GM19452 (cell line): ENCODE measurements at regions not wholly inside any gene's neighbourhood (a gene's known extent, or its start where the extent isn't known, plus 50 kb on each side); places are given as distances from the start of the nearest gene placed in this dataset.
"Not testable (repeated sequence)": the region's sequence is repeated elsewhere in the genome, so short reads cannot be mapped to it uniquely, and the experiment has no call there.

Source experiments
- ATAC-seq: cut with Tn5 transposase; IDR thresholded peaks from one replicate; pipeline ENCODE4 v1.9.1; 2021; ENCODE audit not compliant: unreplicated experiment

DNA sequence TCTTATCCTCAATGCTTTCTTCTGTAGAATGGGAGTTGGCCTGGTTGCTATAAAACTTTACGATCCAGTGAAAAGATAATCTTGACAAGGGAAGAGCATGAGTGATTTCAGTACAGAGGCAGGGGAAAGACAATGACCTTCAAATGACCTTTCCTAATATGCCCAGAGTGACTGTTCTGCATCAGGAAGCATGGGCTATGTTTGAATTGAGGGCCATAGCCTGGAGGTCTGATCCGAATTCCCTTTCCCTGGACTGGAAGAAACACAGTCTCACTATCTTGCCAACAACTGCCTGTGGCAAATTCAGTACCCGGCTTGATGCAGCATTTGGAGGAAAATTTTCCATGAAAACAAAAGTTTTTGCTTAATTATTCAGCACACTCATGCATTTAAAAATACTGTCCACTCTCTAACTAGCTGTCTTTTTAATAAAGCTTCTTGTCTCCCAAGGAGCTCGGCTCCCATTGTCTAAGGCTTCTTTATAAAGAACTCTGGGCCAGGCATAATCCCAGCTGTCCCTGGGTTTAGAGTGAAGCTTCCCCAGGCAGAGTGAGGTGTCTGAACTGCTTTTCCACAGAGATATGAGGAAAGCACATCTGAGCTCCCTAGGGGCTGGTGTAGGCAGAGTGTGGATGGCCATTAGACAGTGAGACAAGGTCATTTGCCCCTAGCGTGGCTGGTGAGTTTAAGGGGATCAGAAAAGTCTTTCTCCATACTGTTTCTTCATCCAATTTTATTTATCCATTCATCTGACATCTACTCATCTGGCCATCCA is 132.7 kb upstream of the CADM1 start:
- ATAC-seq: no peak

DNA sequence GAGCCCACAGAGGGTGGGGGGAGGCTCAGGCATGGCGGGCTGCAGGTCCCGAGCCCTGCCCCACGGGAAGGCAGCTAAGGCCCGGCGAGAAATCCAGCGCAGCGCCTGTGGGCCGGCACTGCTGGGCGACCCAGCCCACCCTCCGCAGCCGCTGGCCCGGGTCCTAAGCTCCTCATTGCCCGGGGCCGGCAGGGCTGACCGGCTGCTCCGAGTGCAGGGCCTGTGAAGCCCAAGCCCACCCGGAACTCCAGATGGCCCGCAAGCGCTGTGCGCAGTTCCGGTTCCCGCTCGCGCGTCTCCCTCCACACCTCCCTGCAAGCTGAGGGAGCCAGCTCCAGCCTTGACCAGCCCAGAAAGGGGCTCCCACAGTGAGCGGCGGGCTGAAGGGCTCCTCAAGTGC is 129.8 kb upstream of the CADM1 start:
- not testable (repeated sequence) for ATAC-seq

DNA sequence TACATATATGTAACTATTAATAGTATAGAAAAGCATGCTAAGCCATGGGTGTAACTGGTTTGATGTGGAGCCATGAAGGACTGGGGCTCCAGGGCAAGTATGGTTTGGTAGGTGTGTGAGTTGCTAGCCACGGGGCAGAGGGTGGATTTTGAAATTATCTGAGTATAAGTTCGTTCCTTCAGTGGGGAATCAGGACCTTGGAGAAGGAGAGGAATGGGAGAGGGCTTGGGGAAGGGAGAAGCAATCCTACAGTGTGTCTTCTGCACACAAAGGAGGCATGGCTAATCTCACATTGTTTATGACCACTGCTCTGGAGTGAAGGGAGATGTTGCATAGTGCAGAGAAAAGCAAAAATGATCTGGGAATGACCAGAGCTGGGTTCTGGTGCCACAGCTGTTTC is 127.8 kb upstream of the CADM1 start:
- ATAC-seq: no peak

DNA sequence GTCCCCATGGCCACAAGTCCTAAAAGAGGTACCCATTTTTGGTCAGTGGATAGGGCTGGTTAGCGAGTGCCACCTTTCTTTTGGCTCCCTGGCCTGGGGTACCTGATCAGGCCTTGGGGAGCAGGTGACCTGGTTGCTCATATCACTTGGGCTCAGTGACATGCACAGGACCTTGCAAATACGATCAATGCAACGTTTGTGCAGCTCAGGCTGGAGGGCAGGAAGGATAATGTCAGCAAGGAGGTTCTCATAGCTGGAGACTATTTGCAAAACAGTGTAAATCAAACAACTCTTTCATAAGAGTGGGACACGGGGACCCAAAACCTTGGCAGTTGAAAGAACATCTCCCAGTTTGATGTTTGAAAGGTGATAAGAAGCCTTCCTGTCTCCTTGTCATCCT is 127.4 kb upstream of the CADM1 start:
- no peak for ATAC-seq

DNA sequence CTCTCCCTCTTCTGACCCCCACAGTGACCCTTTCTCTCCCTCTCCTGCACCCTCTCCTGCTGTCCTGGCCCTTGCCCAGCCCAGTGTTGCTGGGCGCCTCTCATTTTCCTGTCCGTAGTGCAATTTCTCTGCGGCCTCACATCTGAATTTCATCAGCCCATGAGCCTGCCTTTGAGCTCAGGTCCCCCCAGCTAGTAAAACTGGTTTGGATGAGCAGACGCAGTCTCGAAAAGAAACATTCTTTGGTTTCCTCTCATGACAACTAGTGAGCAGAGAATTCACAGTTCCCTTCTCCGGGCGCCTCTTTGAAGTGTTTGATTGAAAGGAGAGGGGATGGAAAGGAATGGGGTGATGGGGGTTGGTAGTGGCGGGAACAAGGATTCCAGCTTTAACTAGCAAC is 126.0 kb upstream of the CADM1 start:
- no peak for ATAC-seq

DNA sequence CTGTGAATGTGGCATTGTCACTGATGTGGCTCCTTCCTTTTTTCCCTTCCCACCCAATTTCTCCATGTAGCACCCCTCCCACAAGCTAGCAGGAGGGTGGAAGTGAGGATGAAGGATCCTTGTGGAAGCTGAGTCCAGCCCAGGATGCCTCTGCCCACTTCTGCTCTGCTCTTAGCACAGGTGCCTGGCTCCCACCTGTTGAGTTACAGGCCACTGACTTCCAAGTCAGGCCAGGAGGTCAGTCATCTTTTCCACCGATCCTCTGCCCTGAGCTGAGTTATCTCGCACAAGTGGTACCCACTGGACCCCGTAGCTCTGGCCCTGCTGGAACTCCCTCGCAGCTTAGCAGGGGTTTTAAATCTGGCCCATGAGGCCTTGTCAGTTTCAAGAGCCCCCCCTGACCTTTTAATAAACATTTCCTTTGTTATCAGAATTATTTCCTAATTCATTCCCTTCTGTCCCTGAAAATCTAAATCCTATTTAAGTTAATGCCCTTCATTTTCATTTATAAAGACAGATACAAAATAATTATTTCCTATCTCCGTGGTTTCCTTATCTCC is 125.3 kb upstream of the CADM1 start:
- ATAC-seq: no peak

DNA sequence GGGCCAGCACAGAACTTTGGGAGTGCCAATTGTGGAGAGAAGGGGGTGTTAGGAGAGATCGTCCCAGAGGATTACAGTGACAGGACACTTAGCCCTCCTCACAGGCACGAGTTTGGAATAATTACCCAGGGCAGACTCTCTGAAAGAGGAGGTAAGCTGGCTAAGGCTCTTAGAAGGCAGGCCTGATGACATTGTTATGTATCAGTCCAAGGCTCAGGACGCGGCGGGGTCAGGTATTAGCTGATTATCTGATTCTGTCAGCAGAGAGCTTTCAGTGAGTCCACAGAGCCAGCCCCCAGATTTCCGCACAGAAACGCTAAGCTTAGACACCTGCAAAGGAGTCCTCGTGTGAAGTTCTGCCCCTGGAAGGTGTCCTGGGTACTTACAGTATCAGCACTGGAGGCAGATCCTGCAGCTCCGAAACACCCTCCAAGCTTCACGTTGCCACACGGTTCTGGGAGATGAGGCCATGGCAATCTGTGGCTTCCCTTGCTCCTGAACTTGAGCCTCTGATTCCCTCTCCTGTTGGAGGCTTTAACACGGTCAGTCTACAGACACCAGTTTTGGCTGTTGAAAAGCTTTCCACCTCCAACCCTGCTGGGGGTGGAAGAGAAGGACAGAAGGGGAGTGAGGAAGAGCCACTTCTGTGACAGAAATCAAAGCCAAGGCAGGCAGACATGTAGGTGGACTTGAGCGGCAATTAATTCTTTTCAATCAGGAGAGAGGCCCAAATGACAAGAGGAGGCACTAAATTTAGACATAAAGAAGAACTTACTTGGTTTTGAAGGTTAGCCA is 123.6 kb upstream of the CADM1 start:
- ATAC-seq: no peak

DNA sequence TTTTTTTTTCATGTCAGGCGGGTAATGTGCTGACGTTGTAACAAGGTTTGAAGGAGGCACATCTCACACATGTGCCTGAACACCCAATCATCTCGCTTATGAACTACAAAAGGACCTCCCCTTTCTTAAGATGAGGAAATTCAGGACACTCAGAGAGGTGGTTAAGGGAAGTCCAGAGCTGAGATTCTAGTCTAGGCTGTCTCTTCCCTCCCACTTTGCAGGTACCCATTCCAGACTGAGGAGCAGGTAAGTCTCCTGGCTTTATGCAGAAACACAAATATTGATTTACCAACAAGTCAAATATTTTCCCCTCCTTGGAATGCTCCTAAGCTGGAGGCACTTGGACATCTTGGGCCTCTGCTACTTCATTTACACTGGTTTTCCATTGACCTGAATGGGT is 122.9 kb upstream of the CADM1 start:
- no peak for ATAC-seq

DNA sequence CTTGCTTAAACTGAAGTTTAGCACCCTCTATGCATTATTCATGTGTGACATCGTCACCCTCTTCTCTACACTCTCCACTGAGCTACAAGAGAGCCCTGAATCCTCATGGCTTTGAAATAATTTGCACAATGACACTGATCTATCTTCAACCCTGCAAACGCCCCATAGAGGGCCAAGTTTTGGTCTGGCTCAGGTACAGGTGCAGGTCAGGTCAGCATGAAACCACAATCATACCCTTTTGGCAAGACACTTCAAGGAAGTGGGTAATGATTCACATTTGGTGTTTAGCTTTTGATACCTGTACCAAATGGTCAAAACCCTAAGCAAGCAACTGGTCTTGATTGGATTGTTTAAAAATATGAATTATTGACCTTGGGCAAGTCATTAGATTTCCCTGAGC is 122.2 kb upstream of the CADM1 start:
- no peak for ATAC-seq

DNA sequence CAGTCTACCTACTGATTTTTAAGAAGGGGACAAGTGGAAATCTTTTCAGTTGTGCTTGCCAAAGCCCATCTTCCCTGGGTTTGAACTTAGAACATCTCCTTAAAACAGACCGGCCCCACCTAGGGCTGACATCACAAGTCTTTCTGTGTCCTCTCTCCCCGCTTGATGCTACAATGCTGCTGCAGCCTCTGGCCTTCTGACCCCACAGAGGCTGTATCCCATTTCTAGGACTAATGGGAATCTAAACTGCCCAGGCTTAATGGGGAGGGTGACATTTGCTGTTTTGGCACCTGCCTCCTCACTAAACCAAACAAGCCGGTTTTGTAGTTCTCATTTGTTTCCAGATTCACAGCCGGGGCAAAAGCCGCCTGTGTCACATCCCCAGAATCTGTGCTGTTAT is 121.3 kb upstream of the CADM1 start:
- ATAC-seq: no peak

DNA sequence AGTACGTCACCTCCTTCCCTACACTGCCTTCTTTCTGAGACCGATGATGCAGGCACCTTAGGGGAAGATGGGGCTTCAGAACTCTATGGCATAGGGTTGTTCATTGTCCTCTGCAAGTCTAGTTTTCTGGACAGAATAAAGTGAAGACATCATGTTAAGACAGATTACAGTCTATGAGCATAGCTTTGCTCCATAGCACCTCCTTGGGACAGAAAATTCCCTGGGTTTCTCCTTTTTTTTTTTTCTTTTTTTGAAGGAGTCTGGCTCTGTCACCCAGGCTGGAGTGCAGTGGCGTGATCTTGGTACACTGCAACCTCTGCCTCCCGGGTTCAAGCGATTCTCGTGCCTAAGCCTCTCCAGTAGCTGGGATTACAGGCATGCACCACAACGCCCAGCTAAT is 119.8 kb upstream of the CADM1 start:
- no peak for ATAC-seq

DNA sequence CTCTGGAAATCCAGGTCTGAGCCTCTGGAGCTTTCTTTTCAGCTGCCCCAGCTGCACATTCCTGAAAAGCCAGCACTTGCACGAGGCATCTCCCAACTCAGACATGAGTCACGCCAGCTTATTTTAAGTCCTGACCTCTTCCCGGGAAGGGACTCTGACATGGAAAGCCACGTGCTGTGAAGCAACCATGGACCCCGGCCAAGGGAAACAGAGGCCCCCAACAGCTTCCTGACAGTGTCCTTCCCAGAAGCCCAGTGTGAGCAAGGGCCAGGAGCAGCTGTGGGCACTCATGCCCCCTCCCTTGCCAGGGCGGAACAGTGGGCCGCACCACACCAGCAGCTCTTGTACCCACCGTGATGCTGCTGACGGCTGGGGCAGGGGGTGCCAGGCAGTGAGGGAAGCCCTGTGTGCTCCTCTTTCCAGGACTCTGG is 118.8 kb upstream of the CADM1 start:
- no peak for ATAC-seq

DNA sequence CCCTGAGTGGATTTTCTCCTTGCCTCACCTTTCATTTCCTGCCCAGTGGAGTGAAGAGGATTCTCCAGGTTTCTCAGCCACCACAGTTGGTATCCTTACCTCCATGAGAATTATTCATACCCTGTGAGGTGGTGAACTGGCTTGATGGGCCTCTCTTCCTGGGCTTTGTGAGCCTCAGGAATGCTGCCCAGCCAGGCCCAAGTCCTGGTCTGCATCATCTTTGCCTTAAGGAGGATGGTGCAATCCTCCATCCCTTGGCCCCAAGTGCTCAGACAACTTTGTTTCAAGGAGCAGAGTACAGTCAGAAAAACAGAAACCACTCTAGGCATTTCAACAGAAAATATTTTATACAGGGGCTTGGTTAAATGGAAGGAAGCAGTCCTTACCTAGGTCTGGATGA is 114.2 kb upstream of the CADM1 start:
- ATAC-seq: no peak

DNA sequence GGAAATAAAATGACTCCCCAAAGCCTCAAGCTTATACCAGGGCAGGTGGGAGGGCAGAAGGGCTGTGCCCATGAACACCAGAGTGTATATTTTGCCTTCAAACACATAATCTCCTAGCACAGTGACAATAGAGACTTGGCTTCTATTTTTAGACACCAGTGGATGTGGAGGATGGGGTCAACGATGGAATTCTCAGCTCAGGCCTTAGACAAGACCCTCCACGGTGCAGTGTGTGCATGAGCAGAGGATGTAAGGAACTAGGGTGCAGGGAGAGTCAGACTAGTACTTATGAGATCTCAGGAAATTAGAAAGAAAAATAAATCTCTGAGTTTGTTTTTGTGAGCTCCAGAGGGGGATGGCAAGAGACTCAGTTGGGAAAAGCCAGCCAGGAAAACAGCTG is 113.6 kb upstream of the CADM1 start:
- no peak for ATAC-seq

DNA sequence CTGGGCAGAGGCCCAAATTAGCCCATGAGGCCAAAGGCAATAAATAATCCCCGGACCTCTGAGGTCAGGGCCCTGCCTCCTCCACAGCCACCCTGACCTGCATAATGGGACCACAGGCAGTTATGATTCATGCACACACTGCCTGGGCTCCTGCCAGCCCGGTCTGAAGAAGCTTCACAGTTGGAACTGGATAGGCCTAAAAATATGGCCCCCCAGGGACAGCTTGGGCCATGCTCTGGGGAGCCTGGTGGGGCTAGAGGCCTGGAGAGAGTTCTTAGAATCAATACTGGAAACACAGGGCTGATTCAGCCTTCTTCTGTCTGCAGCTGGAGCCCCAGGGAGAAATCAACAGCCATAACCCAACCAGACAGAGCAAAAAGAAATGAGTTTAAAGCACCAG is 112.8 kb upstream of the CADM1 start:
- no peak for ATAC-seq

DNA sequence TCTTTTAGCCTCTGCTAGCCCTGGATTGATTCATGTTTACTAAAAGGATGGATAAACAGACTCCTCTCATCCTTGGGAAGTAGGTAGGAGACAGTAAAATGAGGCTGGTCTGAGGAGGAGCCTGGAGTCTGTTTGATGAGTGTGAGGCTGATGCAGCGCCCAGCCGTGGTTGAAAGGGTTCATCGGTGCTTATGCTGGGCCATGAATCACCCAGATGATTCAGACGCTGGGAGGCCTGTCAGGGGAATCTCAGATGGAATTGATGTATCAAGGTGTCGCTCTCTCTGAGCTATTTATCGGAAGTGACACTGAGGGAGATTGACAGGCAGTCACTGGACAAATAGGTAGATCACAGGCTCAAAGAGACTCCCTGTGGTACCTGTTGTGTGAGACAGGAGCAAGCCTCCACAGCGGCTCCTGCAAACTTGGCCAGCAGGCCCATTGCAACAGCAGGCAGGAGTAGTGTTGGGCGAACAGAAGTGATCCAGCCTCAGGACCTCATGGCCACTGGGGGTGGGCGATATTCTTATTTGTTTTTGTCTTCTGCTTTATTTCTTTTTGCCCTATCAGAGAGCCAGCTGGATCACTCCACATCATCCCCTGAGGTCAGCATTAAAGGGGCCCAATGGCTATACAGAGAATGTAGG is 109.9 kb upstream of the CADM1 start:
- ATAC-seq: no peak

DNA sequence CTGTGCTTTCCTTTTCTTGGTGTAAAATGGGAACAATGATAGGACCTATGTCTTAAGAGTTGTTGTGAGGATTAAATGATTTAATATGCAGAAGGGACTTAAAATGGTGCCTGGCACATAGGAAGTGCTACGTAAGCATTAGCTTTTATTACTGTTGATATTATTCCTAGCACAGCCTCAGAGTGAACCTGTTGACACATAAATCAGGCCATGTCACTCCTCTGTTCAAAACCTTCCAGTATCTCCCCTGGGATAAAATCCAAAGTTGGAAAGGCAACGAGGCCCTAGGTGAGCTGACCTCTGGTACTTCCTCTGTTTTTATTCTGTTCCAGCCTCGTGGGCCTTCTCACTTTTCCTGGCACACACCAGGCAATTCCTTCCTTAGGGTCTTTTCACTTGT is 108.8 kb upstream of the CADM1 start:
- no peak for ATAC-seq

DNA sequence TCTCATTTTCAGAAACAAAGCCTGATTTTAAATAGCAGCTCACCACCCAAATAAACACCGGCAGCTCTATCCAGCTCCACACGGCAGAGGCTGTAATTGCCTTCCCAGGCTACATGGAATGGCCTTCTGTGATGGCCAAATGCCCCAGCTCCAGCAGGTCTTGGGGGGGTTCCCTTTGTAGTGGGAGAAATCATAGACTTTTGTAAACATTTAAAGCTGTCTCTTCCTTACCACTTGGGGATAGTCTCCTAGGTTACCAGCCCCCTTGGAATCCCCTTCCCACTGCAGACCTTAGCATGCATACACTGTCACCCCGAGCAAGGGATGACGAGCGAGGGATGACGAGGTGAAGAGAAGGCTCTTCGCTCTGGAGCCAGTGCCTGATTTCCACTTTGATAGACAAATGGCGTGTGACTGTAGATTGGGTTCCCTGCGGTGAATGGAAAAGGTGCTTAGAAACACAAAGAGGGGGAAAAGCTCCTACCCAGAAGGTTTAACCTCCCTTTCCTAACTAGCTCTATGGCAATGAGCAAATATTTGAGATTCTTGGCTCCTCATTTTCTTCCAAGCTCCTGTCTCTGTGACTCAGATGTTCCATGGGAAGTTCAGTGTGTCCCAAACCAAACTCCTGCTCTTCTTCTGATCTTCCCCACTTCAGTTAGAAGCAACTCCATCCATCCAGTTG is 108.0 kb upstream of the CADM1 start:
- no peak for ATAC-seq

DNA sequence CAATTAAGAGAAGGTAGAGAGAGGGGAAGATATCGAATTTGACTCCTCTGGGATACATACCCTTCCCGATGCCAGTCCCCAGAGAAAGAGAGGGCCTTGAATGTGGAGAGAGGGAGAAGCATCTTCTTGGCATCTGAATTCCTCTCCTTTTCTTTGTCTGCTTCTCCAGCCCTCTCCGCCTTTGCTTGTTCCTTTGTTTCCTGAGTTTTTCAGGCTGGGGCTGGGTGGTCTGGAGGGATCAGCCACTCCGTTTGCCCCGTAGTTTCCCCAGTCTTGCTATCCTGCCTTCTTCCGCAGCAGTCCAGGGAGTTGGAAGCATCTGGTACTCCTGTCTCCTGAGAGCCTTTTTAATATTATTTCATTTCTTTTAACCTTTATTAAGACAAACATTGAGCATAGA is 107.1 kb upstream of the CADM1 start:
- no peak for ATAC-seq

DNA sequence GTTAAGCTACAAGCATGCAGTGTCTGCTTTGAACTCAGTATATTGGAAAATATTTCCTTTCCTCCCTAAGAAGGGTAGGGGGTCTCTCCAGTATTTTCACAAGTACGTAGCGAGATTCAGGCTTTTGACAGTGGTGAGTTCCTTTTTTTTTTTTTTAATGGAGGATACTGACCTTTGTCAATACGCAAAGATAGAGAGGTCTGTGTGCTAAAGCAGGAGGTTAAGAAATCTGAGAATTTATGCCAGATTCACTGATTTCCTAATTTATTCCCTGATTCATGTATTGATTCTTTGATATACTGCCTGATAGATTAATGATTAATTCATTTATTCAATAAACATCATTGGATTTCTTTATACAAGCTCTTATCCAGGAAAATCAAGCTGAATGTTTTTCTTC is 106.7 kb upstream of the CADM1 start:
- no peak for ATAC-seq

DNA sequence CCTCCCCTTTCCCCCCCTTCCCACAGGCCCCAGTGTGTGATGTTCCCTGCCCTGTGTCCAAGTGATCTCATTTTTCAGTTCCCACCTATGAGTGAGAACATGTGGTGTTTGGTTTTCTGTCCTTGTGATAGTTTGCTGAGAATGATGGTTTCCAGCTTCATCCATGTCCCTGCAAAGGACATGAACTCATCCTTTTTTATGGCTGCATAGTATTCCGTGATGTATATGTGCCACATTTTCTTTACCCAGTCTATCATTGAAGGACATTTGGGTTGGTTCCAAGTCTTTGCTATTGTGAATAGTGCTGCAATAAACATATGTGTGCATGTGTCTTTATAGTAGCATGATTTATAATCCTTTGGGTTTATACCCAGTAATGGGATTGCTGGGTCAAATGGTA is 106.0 kb upstream of the CADM1 start:
- not testable (repeated sequence) for ATAC-seq
